ENCODE measurements at regions not wholly inside any gene's neighbourhood (a gene's known extent, or its start where the extent isn't known, plus 50 kb on each side); places are given as distances from the start of the nearest gene placed in this dataset.
"Not testable (repeated sequence)": the region's sequence is repeated elsewhere in the genome, so short reads cannot be mapped to it uniquely, and the experiment has no call there.

GRCh38 chr7:22066522-22066921, 120.8 kb upstream of the CDCA7L start:
- DNase-seq: no peak

- no peak for DNase-seq
These were observed 119.1 kb upstream of the CDCA7L start for GRCh38 chr7:22064816-22065215.

GRCh38 chr7:22061775-22062174, 116.1 kb upstream of the CDCA7L start:
- no peak for DNase-seq

GRCh38 chr7:22060863-22061262, 115.2 kb upstream of the CDCA7L start:
- DNase-seq: no peak

- DNase-seq: no peak
These were observed 114.5 kb upstream of the CDCA7L start for GRCh38 chr7:22060197-22060596.

- DNase-seq: no peak
These were observed 109.5 kb upstream of the CDCA7L start for GRCh38 chr7:22055226-22055625.

- no peak for DNase-seq
These were observed 107.1 kb upstream of the CDCA7L start for GRCh38 chr7:22052674-22053365.

GRCh38 chr7:22051886-22052673, 106.4 kb upstream of the CDCA7L start:
- DNase-seq: no peak

- DNase-seq: no peak
These were observed 104.2 kb upstream of the CDCA7L start for GRCh38 chr7:22049766-22050500.

- DNase-seq: no peak
These were observed 97.7 kb upstream of the CDCA7L start for GRCh38 chr7:22043367-22043766.

- no peak for DNase-seq
These were observed 95.4 kb upstream of the CDCA7L start for GRCh38 chr7:22040923-22041595.

GRCh38 chr7:22039670-22040069, 94.0 kb upstream of the CDCA7L start:
- DNase-seq: no peak

GRCh38 chr7:22032356-22032755, 86.7 kb upstream of the CDCA7L start:
- DNase-seq: not testable (repeated sequence)

GRCh38 chr7:22028656-22029055, 83.0 kb upstream of the CDCA7L start:
- not testable (repeated sequence) for DNase-seq

- no peak for DNase-seq
These were observed 81.8 kb upstream of the CDCA7L start for GRCh38 chr7:22027475-22027874.

GRCh38 chr7:22025983-22026382, 80.3 kb upstream of the CDCA7L start:
- DNase-seq: no peak

GRCh38 chr7:22025075-22025474, 79.4 kb upstream of the CDCA7L start:
- DNase-seq: no peak

- DNase-seq: no peak
These were observed 74.2 kb upstream of the CDCA7L start for GRCh38 chr7:22019931-22020330.

- no peak for DNase-seq
These were observed 70.8 kb upstream of the CDCA7L start for GRCh38 chr7:22016507-22016906.

GRCh38 chr7:22013711-22014110, 68.0 kb upstream of the CDCA7L start:
- no peak for DNase-seq

GRCh38 chr7:22008683-22009082, 63.0 kb upstream of the CDCA7L start:
- no peak for DNase-seq

- DNase-seq: no peak
These were observed 62.4 kb upstream of the CDCA7L start for GRCh38 chr7:22008087-22008486.

- no peak for DNase-seq
These were observed 59.5 kb upstream of the CDCA7L start for GRCh38 chr7:22005151-22005550.
